Uterus (tissue), 2 donors: ENCODE measurements at regions not wholly inside any gene's neighbourhood (a gene's known extent, or its start where the extent isn't known, plus 50 kb on each side); places are given as distances from the start of the nearest gene placed in this dataset.

Experiments
- POLR2A ChIP-seq, 2 donors: fragments of 450-650 bp; IDR thresholded peaks; one replicate each; pipeline ENCODE4 v1.6.1; 2016; ENCODE audit warnings: antibody characterized with exemption in 2 of 2, mild to moderate bottlenecking in 1 of 2, moderate library complexity in 1 of 2
- TF ChIP-seq, protein P1 (sequence below), 4 experiments: fragments of 200-600 bp in 2 of 4; fragments of 450-650 bp in 2 of 4; sonication (generic) in 2 of 4; IDR thresholded peaks; one replicate each; pipeline ENCODE4 v1.5.1; 2016 to 2019; ENCODE audit warnings: antibody characterized with exemption in 4 of 4, mild to moderate bottlenecking in 2 of 4, moderate library complexity in 1 of 4

DNA sequence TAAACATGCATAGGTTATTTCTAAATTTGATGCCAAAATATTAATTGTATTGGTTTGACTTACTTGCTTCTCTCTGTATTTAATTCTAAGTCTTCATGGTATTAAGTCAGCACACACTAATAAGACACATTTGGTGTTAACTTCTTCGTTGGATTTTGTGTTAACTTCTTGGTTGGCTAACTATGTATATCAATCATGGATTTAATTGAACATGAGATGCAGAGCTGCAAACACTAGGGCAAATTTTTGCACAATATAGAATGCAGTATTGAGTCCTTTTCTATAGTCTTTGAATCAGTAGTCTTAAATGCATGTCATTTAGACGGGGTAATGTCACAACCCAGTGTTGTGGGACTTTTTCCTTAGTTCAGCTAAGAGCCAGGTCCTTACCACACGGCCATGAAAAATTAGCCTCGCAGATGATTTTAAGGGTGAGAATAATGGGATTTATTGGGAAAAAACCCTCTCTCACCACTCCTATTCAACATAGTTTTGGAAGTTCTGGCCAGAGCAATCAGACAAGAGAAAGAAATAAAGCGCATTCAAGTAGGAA is 142.9 kb upstream of the TRIM24 start:
- TF ChIP-seq, protein P1, sequence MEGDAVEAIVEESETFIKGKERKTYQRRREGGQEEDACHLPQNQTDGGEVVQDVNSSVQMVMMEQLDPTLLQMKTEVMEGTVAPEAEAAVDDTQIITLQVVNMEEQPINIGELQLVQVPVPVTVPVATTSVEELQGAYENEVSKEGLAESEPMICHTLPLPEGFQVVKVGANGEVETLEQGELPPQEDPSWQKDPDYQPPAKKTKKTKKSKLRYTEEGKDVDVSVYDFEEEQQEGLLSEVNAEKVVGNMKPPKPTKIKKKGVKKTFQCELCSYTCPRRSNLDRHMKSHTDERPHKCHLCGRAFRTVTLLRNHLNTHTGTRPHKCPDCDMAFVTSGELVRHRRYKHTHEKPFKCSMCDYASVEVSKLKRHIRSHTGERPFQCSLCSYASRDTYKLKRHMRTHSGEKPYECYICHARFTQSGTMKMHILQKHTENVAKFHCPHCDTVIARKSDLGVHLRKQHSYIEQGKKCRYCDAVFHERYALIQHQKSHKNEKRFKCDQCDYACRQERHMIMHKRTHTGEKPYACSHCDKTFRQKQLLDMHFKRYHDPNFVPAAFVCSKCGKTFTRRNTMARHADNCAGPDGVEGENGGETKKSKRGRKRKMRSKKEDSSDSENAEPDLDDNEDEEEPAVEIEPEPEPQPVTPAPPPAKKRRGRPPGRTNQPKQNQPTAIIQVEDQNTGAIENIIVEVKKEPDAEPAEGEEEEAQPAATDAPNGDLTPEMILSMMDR (IDR thresholded peaks at IDR 0.05) = no peak
- TF ChIP-seq POLR2A (IDR thresholded peaks at IDR 0.05) = no peak
